Adrenal gland (tissue), 5 donors: ENCODE measurements at regions not wholly inside any gene's neighbourhood (a gene's known extent, or its start where the extent isn't known, plus 50 kb on each side); places are given as distances from the start of the nearest gene placed in this dataset.

ENCODE experiments used
- POLR2A ChIP-seq, 2 donors: fragments of 450-650 bp; IDR thresholded peaks; one replicate each; pipeline ENCODE4 v1.6.1; 2017; ENCODE audit warnings: antibody characterized with exemption in 2 of 2, mild to moderate bottlenecking in 2 of 2, moderate library complexity in 1 of 2
- TF ChIP-seq, protein P1 (sequence below), 6 experiments: fragments of 450-650 bp in 4 of 6; fragments of 200-600 bp in 2 of 6; sonication (generic) in 1 of 6; IDR thresholded peaks; 1 replicate in 5 of 6; 2 replicates in 1 of 6; pipeline versions ENCODE4 v1.5.1 to v1.8.0; 2016 to 2021; ENCODE audit warnings: antibody characterized with exemption in 6 of 6, mild to moderate bottlenecking in 2 of 6, moderate library complexity in 1 of 6
- donor health status: DM: no; HTN: no; CAD: no.

GRCh38 chr9:79383096-79383495 is 188.7 kb upstream of the TLE4 start:
- TF ChIP-seq, protein P1, sequence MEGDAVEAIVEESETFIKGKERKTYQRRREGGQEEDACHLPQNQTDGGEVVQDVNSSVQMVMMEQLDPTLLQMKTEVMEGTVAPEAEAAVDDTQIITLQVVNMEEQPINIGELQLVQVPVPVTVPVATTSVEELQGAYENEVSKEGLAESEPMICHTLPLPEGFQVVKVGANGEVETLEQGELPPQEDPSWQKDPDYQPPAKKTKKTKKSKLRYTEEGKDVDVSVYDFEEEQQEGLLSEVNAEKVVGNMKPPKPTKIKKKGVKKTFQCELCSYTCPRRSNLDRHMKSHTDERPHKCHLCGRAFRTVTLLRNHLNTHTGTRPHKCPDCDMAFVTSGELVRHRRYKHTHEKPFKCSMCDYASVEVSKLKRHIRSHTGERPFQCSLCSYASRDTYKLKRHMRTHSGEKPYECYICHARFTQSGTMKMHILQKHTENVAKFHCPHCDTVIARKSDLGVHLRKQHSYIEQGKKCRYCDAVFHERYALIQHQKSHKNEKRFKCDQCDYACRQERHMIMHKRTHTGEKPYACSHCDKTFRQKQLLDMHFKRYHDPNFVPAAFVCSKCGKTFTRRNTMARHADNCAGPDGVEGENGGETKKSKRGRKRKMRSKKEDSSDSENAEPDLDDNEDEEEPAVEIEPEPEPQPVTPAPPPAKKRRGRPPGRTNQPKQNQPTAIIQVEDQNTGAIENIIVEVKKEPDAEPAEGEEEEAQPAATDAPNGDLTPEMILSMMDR (IDR thresholded peaks at IDR 0.05): no peak
- no peak for TF ChIP-seq POLR2A (IDR thresholded peaks at IDR 0.05)
